ENCODE measurements at regions not wholly inside any gene's neighbourhood (a gene's known extent, or its start where the extent isn't known, plus 50 kb on each side); places are given as distances from the start of the nearest gene placed in this dataset.

DNA sequence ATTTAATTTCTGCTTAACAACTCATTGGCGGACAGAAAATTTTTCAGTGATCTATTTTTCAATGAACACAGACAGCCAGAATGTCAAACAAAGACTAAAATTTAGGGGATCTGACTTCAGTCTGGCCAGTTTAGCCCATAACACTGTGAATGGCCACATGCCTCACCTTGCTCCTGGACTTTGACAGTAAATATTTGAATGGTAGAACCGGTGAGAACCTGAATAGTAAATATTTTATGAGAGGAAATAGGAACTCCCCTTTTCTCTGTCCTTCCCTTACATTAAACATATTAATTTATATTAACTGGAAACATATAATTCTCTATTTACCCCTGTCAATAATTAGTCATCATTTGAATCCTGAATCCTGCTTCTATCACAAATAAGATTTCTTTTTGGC is 942.1 kb downstream of the KCNJ2 start:
- no peak for DNase-seq

GRCh38 chr17:71111934-71112333 is 942.6 kb downstream of the KCNJ2 start:
- DNase-seq: no peak

- DNase-seq: no peak
Measured at GRCh38 chr17:71113347-71113746, 944.0 kb downstream of the KCNJ2 start.

DNA sequence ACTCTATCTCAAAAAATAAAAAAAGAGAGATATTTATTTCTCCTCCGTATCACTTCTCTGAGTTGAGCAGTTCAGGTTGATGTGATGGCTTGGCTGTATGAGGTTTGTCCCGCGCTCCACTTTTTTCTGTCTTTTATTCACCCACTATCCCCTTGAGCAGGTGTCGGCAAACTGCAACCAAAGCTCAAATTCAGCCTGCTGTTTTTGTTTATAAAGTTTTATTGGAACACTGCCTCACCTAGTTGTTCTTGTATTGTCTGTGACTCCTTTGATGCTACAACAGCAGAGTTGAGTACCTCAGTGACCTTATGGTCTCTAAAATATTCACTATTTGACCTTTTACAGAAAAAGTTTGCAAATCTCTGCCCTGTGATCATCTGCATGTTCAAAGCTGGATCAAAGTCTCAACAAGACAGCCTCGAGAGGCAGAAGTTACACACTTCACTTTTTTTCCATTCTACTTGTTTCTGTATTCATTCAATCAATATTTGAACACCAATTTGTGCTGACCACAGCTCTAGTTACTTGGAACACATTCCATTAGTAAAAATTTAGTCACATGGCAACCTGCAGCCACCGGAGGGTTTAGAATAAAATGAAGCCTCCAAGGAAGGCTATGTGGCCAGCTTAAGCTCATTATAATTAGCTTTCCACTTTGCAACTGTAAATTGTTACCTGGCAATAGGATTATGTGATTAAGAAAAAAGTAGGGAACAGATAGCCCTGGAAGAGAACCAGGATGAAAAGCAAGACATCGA is 945.8 kb downstream of the KCNJ2 start:
- no peak for DNase-seq

GRCh38 chr17:71115669-71115972 is 946.3 kb downstream of the KCNJ2 start:
- DNase-seq: no peak

DNA sequence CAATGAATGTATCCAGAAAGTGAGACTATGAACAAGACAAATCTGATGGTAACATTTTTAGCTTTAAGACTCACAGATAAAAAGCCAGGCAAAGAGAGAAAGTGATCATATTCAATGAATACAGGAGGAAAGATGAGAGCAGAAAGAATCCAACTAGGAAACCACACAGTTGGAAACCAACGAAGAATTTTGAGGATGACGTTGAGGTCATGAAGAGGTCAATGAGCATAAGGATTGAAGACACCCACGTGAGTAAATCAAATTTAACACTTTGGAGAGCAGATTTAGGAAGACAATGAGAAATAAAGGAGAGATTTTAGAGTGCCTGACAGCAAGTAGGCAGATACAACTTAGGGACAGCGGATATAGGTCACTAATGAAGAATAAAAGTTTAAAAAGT is 948.1 kb downstream of the KCNJ2 start:
- no peak for DNase-seq

GRCh38 chr17:71118039-71118438 is 948.7 kb downstream of the KCNJ2 start:
- no peak for DNase-seq

- DNase-seq: no peak
Measured at GRCh38 chr17:71127416-71127815, 958.1 kb downstream of the KCNJ2 start.

GRCh38 chr17:71142333-71142732 is 973.0 kb downstream of the KCNJ2 start:
- DNase-seq: no peak

GRCh38 chr17:71145486-71145885 is 975.3 kb upstream of the SOX9 start:
- no peak for DNase-seq

DNA sequence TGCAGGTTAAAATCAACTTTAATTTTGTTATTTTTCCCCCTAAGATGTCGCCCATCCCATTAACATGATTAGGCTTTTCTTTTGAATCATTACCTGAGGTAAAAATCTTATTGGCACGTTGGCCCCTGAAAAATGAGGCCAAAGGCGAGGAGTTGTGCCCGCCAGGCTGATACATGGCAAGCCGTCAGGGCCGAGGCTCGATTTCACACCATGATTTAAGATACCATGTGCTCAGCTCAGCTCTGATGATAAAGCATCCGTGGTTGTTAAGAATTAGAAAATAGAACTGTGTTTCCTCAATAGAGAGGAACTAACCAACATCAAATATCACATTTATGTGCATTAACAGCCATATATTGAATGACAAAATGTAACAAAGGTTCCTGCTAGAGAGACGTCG is 972.9 kb upstream of the SOX9 start:
- DNase-seq: no peak

DNA sequence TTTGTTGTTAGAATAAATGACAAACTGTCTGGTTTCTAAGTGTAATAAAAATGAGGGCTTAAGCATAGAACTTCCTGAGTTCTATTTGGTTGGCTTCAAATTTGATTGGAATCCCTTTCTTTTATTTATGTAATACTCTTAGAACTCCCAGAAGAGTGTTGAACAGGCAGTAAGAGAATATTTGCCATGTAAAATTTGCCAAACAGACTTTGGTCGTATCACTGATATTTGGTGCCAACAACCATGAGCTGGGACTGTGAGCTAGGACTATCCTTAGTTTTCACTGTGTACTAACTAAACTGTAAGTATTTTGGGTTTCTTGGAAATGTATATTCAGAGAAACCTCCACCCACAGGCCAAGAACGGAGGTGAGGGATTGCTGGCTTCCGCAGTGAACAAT is 971.2 kb upstream of the SOX9 start:
- no peak for DNase-seq

- no peak for DNase-seq
Measured at GRCh38 chr17:71157297-71157696, 963.5 kb upstream of the SOX9 start.

- no peak for DNase-seq
Measured at GRCh38 chr17:71158437-71158836, 962.4 kb upstream of the SOX9 start.

DNA sequence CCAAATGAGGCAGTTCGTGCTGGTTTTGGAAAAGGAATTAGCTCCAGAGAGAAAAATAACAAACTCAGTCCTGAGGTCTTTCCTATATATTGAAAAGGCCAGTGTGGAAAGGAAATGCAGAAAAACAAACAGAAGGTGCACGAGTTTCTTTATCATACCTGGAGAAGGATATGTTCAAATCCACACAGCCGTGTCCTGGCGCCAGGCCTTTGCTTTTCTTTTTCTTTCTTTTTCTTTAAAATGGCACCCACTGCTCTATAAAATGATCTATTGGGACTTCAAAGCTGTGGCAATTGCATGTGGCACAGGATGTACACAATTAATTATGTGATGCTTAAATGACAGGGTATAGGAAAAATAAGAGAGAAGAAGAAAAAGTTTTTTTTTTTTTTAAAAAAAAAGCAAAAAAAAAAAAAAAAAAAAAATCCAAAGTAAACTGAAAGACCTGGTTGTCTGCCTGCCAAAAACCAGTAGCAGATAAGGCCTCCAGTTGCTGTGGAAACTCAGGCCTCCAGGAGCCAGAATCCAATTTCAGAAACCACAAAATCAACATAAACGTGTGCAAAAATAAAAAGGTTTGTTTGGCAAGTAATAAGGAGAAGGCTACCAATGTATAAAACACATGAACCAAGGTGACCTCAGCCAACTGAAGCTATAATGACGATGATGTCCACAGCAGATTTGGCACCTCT is 957.6 kb upstream of the SOX9 start:
- no peak for DNase-seq

DNA sequence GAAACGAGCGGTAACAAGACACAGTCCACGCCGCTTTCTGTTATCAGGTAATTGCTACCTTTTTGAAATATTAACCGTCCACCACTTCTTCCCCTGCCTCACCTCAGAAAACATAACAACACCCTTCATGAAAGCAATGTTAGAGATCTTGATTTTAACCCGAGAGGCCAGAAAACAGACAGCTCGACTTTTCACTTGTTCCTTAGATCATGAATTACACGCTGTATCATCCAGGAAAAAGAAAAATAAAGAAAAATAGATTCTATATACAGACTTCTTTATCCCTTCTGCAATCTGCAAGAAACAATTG is 957.1 kb upstream of the SOX9 start:
- no peak for DNase-seq

DNA sequence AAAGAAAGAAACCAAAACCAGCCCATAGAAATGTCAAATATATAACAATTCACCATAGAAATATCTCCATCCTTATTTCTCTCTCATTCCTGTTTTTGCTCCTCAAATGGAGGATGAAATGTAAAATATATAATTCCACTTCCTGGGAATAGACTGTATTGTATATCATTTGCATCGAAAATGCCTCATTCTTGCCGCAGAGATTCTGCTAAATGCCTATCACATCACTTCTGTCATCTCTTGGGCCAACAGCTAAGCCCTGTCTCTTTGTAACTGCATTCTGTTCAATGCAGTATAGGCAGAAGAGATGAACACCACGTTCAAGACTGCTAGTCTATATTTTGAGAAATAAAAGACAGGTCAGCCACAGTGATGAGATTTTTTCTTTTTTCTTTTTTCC is 956.3 kb upstream of the SOX9 start:
- DNase-seq: no peak

- no peak for DNase-seq
Measured at GRCh38 chr17:71166311-71166710, 954.5 kb upstream of the SOX9 start.

- no peak for DNase-seq
Measured at GRCh38 chr17:71168053-71168741, 952.6 kb upstream of the SOX9 start.

GRCh38 chr17:71170070-71170469 is 950.8 kb upstream of the SOX9 start:
- DNase-seq: no peak

GRCh38 chr17:71171270-71171669 is 949.5 kb upstream of the SOX9 start:
- no peak for DNase-seq

GRCh38 chr17:71173991-71174390 is 946.8 kb upstream of the SOX9 start:
- DNase-seq: no peak

- DNase-seq: no peak
Measured at GRCh38 chr17:71176331-71176730, 944.5 kb upstream of the SOX9 start.

- DNase-seq: no peak
Measured at GRCh38 chr17:71176928-71177443, 943.8 kb upstream of the SOX9 start.
